HG02798 (cell line): ENCODE measurements at regions not wholly inside any gene's neighbourhood (a gene's known extent, or its start where the extent isn't known, plus 50 kb on each side); places are given as distances from the start of the nearest gene placed in this dataset.

Source experiments
- ATAC-seq: cut with Tn5 transposase; IDR thresholded peaks from one replicate; pipeline ENCODE4 v1.9.1; 2021; ENCODE audit warnings: mild to moderate bottlenecking; ENCODE audit not compliant: unreplicated experiment, poor library complexity

DNA sequence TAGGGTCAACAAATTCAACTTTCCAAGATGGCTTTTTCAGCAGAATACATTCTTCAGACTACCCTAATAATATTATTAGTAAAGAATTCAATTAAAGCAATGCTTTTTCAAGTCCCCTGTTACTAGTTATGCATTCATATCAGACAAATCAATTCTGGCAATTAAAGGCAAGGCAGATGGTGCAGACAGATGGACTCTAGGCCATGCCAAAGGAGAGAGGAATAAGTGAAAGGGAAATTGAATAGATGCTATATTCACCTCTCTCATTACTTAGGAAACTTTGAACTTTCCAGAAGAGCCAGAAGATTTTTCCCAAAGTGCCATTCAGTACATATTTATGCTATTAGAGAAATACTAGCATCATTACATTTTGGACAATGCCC, 487.7 kb upstream of the RASGRP1 start:
- no peak for ATAC-seq

- no peak for ATAC-seq
Measured at GRCh38 chr15:39053480-39053879, 488.9 kb upstream of the RASGRP1 start.

- ATAC-seq, result no peak
Measured at GRCh38 chr15:39054128-39054732, 489.6 kb upstream of the RASGRP1 start.

DNA sequence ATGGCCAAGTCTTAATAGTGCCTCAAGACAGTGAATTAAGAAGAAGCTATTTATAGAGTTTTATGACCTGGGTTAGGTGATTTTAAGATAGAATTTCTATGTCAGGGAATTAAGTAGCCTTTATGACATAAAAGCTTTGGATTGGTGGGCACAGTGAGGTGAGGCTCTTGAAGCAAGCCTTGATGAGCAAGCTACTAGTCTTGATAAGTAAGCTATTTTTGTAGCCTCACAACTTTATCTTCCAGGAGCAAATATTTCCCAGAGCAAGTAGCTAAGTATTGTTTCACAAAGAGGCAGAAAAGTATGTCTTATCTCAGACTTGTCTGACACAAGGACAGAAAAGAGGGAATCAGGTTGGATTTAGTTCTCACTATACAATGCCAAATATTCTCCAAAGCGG, 491.7 kb upstream of the RASGRP1 start:
- no peak for ATAC-seq

GRCh38 chr15:39058351-39059131, 493.9 kb upstream of the RASGRP1 start:
- no peak for ATAC-seq

DNA sequence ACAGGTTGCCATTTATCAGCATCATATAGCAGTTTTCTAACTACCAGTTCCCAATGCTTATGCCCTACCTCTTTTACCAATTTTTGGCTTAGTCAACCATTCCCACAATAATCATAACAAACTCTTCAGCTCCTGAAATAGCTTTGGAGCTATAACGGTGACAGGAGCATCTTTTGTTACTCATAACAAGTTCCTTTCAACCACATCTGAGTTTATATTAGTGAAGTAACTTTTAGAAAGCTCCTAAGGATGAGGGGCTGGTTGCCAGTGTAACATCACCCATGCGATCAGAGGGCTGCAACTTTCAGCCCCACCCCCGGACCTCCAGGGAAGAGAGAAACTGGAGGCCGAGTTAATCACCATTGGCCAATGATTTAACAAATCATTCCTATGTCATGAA, 495.3 kb upstream of the RASGRP1 start:
- ATAC-seq, result no peak

- no peak for ATAC-seq
Measured at GRCh38 chr15:39061952-39062464, 497.4 kb upstream of the RASGRP1 start.

DNA sequence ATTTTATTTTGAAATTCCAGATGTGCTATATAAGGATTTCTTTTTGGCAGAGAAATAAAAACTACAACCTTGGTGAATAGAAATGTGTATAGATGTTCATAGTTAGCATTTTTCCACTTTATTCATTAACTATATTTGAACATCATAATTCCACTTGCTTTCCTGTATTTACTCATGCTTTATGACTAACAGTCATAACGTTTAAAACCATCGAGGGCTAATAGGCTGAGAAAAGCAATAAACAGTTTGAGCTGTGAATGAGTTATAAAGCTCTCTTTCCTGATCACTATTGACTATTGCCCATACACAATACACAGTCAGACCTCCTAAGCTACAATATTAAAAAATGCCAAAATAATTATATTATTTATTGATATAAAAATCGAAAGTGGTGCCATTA, 502.1 kb upstream of the RASGRP1 start:
- no peak for ATAC-seq

DNA sequence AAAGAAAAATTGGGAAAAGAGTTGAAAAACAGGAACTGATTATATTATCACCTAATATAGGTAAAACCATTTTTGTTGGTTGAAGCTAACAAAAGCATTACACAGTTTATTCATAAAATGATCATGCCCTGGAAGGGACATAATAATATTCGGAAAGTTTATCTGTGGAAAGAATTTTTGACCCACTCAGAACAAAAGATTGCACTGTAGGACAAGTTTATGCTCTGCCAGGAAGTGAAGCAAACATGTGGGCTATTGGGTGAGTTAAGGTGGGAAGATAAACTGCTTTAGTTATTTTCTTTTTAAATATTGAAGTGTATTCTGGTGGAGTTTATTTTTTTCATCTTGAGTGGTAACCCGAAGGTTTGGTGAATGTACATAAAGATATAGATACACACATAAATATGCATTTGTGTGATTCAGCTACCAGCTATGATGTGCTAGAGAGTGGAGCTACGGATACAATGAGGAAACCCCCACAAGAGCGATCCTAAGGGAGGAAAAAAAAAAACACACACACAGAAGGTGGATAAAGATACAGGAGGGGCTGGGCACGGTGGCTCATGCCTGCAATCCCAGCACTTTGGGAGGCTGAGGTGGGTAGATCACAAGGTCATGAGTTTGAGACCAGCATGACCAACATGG, 506.4 kb upstream of the THBS1 start:
- no peak for ATAC-seq

DNA sequence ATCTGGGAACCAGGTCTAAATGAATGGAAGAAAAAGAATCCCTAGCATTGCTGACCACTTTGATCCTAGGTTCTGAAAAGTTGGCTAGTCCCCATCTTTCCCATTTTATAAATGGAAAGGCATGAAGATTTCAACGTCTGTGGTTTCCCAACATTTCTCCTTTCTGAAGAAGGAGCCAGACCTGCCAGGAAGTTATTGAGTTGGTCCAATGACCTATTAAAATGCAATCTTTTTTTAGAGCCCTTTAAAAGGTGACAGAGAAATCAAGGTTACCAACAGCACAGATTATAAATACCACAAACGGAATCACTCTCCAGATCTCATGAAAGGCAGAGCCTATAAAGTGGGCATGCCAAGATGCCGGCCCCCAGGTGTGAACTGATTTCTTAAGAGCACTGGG, 505.6 kb upstream of the THBS1 start:
- ATAC-seq, result no peak

- no peak for ATAC-seq
Measured at GRCh38 chr15:39075756-39076341, 505.0 kb upstream of the THBS1 start.

DNA sequence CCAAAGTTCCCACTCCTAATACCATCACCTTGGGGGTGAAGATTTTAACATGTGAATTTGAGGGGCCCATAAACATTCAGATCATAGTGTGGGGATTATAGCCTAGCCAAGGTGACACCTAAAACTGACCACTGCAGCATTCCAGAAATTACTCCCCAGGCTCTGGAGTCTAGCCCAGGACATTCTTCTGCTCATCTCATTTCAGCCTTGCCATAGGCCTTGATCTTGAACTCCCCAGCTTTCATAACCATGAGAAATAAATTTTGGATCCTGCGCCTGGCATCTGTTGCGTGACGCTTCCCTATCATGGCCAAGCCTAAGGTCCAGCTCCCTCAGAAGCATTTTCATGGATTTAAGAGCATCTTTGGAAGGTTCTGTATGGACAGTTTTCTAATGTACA, 502.9 kb upstream of the THBS1 start:
- ATAC-seq, result no peak

DNA sequence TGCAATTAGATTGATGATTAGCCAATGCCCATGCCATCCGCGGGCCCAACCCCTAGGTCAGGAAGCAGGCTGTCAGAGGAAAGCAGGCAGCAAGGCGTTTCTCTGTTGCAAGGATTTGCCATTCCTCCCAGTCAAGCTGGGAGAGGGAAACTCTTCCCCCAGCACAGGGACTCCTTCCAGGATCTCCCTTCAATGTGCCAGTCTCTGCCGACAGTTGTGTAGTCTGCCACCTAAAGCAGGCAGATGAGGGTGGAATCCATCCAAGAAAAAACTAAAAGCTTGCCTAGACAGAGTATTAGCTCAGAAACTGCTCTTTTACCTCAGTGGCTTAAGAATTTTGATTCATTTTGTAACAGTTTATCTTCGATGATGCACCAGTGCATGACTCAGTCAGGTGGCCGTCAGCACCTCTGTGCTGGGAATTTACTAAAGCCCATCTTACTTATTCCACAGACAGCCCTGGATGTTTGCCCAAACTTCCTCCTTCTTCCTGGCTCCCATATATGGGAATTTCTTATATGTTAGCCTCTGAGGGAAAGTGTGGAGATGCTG, 501.5 kb upstream of the THBS1 start:
- ATAC-seq, result no peak

- no peak for ATAC-seq
Measured at GRCh38 chr15:39083213-39083612, 497.7 kb upstream of the THBS1 start.

GRCh38 chr15:39084674-39085530, 496.0 kb upstream of the THBS1 start:
- no peak for ATAC-seq

- no peak for ATAC-seq
Measured at GRCh38 chr15:39086641-39087040, 494.2 kb upstream of the THBS1 start.

DNA sequence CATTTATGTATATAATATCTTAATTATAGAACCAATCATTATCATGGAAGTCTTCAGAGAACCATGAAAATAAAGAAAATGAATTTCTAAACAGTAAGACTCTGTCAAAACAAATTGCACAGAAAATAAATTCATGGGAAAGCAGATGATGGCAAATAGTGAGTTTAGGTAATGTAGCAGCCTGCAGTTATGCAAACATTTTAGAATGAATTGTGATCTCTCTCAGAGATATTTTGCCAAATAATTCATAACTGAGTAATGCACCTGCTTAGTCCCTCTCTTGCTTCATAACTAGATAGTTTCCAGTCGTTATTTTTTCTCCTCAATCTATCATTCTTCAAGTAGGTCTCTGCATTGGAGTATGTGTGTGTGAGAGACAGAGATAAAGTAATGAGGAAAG, 492.7 kb upstream of the THBS1 start:
- no peak for ATAC-seq

- ATAC-seq, result no peak
Measured at GRCh38 chr15:39092354-39092753, 488.5 kb upstream of the THBS1 start.

- ATAC-seq, result no peak
Measured at GRCh38 chr15:39092761-39093160, 488.1 kb upstream of the THBS1 start.

- ATAC-seq, result no peak
Measured at GRCh38 chr15:39094116-39094515, 486.8 kb upstream of the THBS1 start.
